DND-41 (cell line): ENCODE measurements at regions not wholly inside any gene's neighbourhood (a gene's known extent, or its start where the extent isn't known, plus 50 kb on each side); places are given as distances from the start of the nearest gene placed in this dataset.

Experiments used
- EZH2 ChIP-seq: IDR thresholded peaks from 3 replicates; pipeline ENCODE4 v1.6.1; 2012; ENCODE audit warnings: borderline replicate concordance, low read depth, mild to moderate bottlenecking, moderate library complexity, low read length, inconsistent platforms; ENCODE audit not compliant: severe bottlenecking
- TF ChIP-seq, protein P1 (sequence below): IDR thresholded peaks from 2 replicates; pipeline ENCODE4 v1.5.1; 2012; ENCODE audit warnings: borderline replicate concordance, low read length, moderate library complexity, mild to moderate bottlenecking; ENCODE audit not compliant: poor library complexity, severe bottlenecking; ENCODE audit errors: extremely low read depth

DNA sequence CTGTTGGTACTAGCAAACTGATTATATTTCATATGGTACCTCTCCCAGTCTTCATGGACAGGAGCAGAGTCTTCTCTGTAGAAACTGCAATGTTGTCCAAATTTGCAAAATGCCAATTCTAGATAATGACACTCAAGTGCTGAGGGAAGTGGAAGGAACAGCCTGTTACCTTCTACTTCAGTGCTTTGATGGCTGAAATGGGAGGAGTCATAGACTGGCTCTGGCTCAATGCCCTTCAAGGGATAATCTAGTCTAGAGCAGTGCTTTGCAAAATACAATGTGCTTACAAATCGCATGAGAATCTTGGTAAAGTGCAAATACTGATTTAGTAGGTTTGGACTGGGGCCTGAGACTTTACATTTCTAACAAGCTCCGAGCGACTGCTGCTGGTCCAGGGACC, 51.7 kb upstream of the ACP3 start:
- TF ChIP-seq, protein P1, sequence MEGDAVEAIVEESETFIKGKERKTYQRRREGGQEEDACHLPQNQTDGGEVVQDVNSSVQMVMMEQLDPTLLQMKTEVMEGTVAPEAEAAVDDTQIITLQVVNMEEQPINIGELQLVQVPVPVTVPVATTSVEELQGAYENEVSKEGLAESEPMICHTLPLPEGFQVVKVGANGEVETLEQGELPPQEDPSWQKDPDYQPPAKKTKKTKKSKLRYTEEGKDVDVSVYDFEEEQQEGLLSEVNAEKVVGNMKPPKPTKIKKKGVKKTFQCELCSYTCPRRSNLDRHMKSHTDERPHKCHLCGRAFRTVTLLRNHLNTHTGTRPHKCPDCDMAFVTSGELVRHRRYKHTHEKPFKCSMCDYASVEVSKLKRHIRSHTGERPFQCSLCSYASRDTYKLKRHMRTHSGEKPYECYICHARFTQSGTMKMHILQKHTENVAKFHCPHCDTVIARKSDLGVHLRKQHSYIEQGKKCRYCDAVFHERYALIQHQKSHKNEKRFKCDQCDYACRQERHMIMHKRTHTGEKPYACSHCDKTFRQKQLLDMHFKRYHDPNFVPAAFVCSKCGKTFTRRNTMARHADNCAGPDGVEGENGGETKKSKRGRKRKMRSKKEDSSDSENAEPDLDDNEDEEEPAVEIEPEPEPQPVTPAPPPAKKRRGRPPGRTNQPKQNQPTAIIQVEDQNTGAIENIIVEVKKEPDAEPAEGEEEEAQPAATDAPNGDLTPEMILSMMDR, result no peak
- TF ChIP-seq EZH2, result no peak
